Activated CD4-positive, alpha-beta T cell treated with anti-CD3 and anti-CD28 coated beads, Interleukin-2, amount 50 U/mL, for 16 hours (primary cell): ENCODE measurements at regions not wholly inside any gene's neighbourhood (a gene's known extent, or its start where the extent isn't known, plus 50 kb on each side); places are given as distances from the start of the nearest gene placed in this dataset.
A peak's percentile ranks its signal among the peaks of the same experiment; 100 is the strongest.

Experiments used
- DNase-seq: peaks from one replicate; pipeline ENCODE4 v3.0.0-alpha.2; 2020

DNA sequence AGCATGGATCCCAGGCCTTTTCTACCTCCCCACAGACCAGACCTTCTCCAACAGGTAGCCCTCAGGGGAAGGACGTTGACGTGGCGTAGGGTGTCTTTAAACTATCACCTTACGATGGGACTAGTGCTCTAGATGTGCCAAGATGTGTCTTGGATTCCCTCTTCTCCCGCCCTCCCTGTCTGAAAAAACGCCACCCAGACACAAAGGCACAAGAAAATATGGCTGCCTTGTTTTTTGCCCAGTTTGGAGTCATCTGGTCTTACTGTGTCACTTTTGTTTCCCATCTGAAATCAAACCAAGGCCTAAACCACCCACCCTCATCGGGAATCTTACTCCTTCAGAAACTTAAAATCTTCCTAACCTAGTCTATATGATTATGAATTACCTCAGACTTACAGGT is 235.4 kb downstream of the OR13H1 start:
- DNase-seq = no peak

- DNase-seq = no peak
Observed at GRCh38 chrX:131779741-131780140, 235.9 kb downstream of the OR13H1 start.

- no peak for DNase-seq
Observed at GRCh38 chrX:131782646-131783045, 238.8 kb downstream of the OR13H1 start.

- DNase-seq = peak; percentile 86
Observed at GRCh38 chrX:131783555-131784308, 239.4 kb upstream of the STK26 start.

GRCh38 chrX:131789664-131790063 is 233.4 kb upstream of the STK26 start:
- DNase-seq = no peak

DNA sequence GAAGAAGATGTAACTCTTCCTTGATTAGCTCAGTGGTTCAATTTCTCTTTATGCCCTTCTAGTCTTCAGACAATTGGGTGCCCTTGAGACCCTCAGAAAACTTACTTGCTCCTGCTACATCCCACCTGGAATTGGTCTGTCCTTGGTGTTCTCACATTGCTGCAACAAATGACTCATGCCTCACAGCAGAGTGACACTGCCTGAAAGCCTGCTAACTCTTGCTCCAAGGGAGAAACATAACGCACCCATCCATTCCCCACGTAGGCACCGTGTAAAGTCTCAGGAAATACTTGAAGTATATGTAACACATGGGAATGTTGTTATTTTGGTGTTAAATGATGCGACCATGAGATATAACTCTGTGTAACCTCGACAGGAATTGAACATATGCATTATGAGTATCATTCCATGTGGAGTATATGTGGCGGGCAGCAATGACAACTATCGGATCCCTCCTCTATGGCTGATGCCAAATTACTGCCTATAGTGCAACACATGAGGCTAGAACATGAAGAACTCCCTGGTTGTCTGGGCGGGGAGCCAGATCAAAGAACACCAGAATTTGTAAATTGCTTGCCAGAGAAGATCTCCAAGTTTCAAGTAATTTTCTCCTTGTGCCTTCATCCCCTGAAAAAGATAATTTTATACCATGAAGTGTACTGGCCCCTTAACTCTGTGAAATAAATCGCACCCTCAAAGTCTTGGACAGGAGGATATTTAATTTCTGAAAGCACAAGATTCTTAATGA is 231.3 kb upstream of the STK26 start:
- no peak for DNase-seq

DNA sequence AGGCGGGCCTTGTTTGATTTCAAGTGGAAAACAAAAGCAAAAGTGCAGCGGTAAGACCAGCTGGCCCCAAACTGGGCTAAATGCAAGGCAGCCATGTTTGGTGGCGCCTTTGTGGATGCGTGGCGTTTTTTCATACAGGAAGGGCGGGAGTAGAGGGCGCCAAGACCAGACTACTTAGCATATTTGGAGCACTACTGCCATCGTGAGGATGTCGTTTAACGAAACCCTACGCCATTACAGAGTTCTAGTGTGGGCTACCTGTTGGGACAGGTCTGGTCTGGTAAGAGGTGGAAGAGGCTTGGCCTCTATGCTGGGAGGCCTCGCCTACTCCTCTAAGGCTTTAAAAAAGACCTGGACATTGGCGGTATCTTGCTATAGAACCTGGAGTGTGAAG is 230.7 kb upstream of the STK26 start:
- DNase-seq = peak; percentile 92

GRCh38 chrX:131792789-131793462 is 230.2 kb upstream of the STK26 start:
- peak; percentile 92 for DNase-seq

DNA sequence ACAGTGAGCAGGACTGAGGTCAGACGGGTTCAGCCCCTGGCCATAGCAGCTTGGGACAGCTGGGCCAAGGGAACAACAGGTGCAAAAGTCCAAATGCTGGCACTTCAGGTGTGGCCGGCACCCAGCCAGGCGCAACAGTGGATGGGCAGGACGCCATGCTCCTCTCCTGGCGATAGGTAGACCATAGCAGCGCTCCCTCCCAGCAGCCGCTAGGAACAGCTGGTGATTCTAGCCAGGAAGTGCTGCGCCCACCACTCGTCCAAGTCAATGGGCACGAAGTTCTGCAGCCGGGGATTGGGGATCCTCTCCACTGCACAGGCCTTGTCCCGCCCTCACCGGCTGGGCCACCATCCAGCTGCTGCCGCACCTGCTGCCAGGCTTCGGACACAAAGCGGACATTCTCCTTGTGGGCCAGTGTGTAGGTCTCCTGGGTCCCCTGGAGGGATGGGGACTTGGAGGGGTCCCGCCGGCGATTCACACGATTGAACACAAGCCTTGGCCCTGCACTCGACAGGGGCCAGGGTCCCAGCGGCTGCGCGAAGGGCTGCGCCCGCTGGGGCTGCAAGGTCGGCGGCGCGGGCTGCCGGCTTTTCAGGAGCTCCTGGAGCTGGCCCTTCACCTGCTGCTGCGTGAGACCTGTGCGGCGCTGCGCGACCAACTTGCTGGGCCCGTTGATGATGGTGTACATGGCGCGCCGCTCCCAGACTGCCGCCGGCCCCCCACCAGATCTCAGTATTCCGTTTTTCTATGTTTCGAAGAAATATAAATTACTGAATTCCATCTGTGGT is 227.5 kb upstream of the STK26 start:
- DNase-seq = no peak

DNA sequence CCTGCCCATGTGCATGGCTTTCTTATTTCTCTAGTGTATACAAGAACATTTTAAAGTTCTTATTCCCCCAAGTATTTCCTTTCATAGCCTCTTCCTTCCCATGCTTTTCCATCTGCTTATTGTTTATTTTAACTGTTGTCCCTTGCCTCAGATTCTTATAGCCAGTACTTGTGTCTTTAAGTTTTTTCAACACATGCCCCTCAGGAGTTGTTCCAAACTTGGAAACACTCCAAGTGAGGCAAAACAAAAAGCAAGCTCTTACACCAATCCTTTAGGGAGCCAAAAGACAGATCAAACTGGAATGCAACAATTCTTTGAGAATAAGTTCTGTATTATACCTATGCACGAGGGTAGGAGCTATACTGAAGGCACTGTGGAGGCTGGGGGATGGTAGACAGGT is 222.0 kb upstream of the STK26 start:
- no peak for DNase-seq

DNA sequence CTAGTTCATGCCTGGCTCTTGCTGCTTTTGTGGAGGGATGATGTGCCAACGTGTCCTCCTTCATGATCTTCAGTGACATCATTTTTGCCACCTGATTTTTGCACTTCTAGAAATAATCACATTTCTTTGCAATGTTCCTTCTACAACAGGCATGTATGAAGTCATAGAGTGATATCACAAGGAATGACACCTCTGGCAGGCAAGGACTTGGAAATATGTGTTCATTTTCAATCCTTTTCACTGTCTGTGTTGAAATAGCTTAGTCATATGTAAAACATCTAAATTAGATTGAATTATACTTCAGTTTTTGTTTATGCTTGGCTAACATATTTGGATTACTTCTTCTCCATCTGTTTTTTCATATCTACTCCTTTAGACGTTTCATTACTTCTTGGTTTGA is 221.2 kb upstream of the STK26 start:
- DNase-seq = no peak

DNA sequence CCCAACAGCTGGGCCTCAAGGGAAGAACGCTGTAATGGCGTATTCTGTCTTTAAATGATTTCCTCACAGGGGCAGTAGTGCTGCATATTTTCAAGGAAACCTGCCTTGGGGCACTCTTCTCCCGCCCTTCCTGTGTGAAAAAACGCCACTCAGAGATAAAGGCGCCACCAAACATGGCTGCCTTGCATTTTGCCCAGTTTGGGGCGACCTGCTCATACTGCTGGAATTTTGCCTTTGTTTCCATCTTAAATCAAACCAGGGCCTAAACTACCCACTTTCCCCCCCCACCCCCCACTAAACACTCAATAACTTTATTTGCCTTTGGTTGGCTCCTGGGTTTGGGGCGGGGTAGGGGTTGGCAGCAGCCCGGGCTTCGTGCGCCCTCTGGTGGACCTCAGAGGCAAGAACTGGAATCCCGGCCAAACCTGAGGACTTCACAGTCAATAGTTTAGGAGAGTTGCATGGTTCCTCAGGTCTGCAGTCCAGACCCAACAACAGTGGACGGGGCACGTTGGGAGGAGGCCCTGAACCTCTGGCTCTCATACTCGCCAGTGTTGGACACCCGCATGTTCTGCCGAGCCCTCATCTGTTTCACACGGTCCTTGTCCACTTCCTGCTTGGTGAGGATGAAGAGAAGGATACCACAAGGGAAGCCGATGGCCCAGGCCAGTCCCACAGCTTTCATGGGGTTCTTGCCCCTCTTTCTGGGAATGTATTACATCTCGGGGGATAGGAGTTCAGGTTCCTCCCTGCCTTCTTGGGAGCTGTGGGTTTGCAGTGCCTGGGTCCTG is 220.1 kb upstream of the STK26 start:
- peak; percentile 69 for DNase-seq

DNA sequence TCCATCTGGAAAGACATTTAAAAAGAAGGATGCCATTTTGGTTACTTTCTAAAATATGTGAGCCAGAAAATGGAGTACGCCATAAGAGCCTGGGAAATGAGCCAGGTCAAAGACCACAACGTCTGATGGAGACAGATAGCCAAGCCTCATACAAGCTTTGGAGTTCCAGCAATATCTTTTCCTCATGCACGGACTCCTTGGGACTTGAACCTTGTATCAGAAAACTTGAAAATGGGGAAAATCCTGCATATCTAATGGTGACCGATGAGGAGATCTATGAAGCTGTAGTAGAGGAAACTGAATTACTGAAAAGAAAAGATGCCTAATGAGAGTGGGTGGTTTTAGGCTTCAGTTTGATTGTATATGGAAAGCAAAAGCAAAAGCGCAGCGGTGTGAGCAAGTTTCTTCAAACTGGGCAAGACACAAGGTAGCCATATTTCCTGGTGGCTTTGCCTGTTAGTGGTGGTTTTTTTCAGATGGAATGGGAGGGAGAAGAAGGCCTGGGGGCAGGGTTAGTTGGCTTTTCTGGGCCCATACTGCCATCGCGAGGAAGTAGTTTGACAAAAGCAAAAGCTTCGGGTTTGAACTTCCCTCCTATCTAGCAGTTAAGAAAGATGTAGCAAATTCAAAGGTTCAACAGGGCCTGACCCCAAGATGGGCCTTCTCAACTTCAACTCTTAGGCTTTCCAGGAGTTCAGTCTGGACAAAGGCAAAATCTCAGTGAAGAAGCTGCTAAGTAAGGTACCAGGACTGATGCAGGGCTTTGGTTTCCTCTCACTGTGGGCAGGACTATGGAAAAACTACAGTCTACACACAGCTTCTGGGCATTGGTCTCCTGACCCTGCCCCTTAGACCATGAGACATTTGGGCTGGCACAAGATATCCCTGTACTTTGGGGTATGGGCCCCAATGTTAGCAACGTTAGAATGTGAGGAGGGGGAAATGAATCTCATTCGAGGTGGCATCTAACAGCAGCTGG is 210.0 kb upstream of the STK26 start:
- peak; percentile 89 for DNase-seq

GRCh38 chrX:131816551-131817136 is 206.5 kb upstream of the STK26 start:
- DNase-seq = peak; percentile 91

GRCh38 chrX:131818297-131818936 is 204.7 kb upstream of the STK26 start:
- no peak for DNase-seq

GRCh38 chrX:131821945-131822622 is 201.0 kb upstream of the STK26 start:
- DNase-seq = peak; percentile 86

DNA sequence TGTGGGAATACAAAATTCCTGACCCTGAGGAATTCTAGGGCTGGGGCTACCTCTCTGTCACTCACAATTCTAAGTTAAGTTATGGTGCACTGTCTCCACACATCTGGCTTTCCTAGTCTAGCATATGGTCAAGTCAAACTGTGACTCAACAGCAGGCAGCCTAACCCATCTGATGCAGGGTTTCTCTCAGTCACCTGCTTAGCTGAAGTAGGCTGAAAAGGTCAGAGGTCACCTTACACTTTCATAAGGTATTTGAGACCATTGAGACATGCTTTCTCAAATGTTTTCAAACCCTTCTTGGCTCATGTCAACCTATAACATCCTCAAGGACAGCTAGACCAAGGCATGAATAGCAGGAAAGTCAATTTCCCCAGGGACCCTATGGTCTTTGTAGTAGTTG is 196.5 kb upstream of the STK26 start:
- no peak for DNase-seq

DNA sequence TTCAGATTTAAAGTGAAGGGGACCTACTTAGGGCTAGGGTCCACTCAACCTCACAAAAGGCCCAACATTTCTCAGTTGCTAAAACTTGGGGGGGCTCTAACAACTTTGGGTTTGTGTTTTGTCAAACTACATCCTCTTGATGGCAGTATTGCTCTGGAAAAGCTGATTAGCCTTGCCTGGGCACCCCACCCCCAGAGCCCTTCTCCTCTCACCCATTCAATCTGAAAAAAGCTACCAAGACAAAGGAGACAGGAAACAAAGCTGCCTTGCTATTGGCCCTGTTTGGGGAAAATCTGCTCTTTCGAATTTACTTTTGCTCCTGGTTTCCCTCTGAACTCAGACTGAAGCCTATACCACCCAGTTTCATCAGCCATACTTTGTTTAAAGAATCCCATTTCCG is 195.2 kb upstream of the STK26 start:
- DNase-seq = peak; percentile 88

- no peak for DNase-seq
Observed at GRCh38 chrX:131828482-131828881, 194.6 kb upstream of the STK26 start.
